LNCAP (cell line): ENCODE measurements at regions not wholly inside any gene's neighbourhood (a gene's known extent, or its start where the extent isn't known, plus 50 kb on each side); places are given as distances from the start of the nearest gene placed in this dataset.

Experiments
- CTCF ChIP-seq: fragments of 450-650 bp; IDR thresholded peaks from 2 replicates; pipeline ENCODE4 v1.5.1; 2017; ENCODE audit warnings: mild to moderate bottlenecking

GRCh38 chr15:29398907-29399306, 129.3 kb upstream of the NSMCE3 start:
- TF ChIP-seq CTCF: no peak

- TF ChIP-seq CTCF: no peak
Observed at GRCh38 chr15:29396176-29396811, 126.7 kb upstream of the NSMCE3 start.

- TF ChIP-seq CTCF: no peak
Observed at GRCh38 chr15:29393443-29393842, 123.8 kb upstream of the NSMCE3 start.

GRCh38 chr15:29392358-29392757, 122.7 kb upstream of the NSMCE3 start:
- no peak for TF ChIP-seq CTCF

- no peak for TF ChIP-seq CTCF
Observed at GRCh38 chr15:29390051-29390450, 120.4 kb upstream of the NSMCE3 start.

- TF ChIP-seq CTCF: no peak
Observed at GRCh38 chr15:29386523-29386922, 116.9 kb upstream of the NSMCE3 start.

- no peak for TF ChIP-seq CTCF
Observed at GRCh38 chr15:29383367-29383766, 113.7 kb upstream of the NSMCE3 start.

GRCh38 chr15:29382862-29383261, 113.2 kb upstream of the NSMCE3 start:
- TF ChIP-seq CTCF: no peak
